Adipocyte (in vitro differentiated cells): ENCODE measurements at regions not wholly inside any gene's neighbourhood (a gene's known extent, or its start where the extent isn't known, plus 50 kb on each side); places are given as distances from the start of the nearest gene placed in this dataset.
A peak's percentile ranks its signal among the peaks of the same experiment; 100 is the strongest.

Source experiments
- DNase-seq: peaks from one replicate; pipeline ENCODE4 v3.0.0-alpha.2; 2015; ENCODE audit warnings: low read depth
- H3K27me3 ChIP-seq: replicated peaks from 2 replicates; pipeline ENCODE4 v1.7.0; 2013; ENCODE audit warnings: mild to moderate bottlenecking, low read length, moderate library complexity; ENCODE audit not compliant: control insufficient read depth, insufficient read depth
- H3K36me3 ChIP-seq: 2 replicates; pipeline ENCODE4 v1.7.0; 2013; ENCODE audit warnings: low read length, mild to moderate bottlenecking, moderate library complexity; ENCODE audit not compliant: control insufficient read depth, insufficient read depth, severe bottlenecking
- H3K4me1 ChIP-seq: 2 replicates; pipeline ENCODE4 v1.7.0; 2013; ENCODE audit warnings: mild to moderate bottlenecking, low read length, moderate library complexity; ENCODE audit not compliant: control insufficient read depth, insufficient read depth
- H3K4me3 ChIP-seq: 2 replicates; pipeline ENCODE4 v1.7.0; 2013; ENCODE audit warnings: mild to moderate bottlenecking, low read length, moderate library complexity
- H3K9ac ChIP-seq: 2 replicates; pipeline ENCODE4 v1.7.0; 2013; ENCODE audit warnings: mild to moderate bottlenecking, low read length, moderate library complexity
- H3K9me3 ChIP-seq: 2 replicates; pipeline ENCODE4 v1.7.0; 2013; ENCODE audit warnings: mild to moderate bottlenecking, low read length, moderate library complexity; ENCODE audit not compliant: control insufficient read depth

GRCh38 chr10:92760609-92761008 is 70.9 kb downstream of the HHEX start:
- Histone ChIP-seq H3K27me3 (no peaks in the 10 kb centered on the region), H3K4me3 (no peak overlapping the region), H3K4me1 (peaks cover 17% of the 10 kb centered on the region), H3K9ac (no peak overlapping the region), H3K9me3 (no peaks in the 10 kb centered on the region), H3K36me3 (no peaks in the 10 kb centered on the region)
- DNase-seq: peak; percentile 68

DNA sequence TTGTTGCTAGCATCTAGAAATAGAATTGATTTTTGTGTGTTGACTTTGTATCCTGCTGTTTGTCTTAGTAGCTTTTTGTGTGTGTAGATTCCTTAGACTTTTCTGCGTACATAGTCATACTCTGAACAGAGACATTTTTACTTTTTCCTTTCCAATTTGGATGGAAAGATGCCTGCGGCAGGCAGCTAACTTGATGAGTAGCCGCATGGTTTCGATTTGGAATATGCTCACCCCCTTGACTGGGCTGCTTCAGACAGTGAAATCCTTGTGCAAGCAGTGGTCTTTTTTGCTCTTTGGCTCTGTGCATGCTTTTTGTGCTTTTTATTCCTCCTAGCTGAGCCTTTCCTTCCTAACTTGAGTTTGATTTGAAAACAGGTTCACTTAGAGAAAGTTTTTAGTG is 71.8 kb downstream of the HHEX start:
- no peaks in the 10 kb centered on the region for H3K36me3 ChIP-seq
- no peaks in the 10 kb centered on the region for H3K9me3 ChIP-seq
- peak; percentile 76 for DNase-seq
- no peak overlapping the region for H3K9ac ChIP-seq
- peaks cover 13% of the 10 kb centered on the region for H3K4me1 ChIP-seq
- no peaks in the 10 kb centered on the region for H3K27me3 ChIP-seq
- H3K4me3 ChIP-seq: no peak overlapping the region

DNA sequence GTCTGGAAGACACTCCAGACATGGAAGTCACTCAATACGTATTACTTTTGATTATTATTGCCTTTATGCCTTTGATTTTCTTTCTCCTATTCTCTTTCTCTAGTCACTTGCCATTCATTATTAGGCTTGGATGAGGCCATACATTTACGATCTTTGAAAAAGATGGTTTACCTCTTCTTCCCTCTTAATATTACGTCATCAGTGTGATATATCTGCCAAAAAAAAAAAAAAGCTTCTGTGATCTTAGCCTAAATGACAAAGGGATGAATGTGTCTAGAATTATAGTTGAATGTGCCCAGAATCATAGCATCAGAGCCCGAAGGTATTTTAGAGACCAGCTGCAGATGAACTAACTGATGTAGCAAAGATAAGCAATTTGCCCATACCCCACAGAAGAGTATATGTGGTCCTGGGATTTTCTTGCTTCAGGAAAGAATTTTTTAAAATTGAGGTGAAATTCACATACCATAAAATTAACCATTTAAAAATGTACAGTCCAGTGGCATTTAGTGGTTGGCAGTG is 73.9 kb downstream of the HHEX start:
- no peaks in the 10 kb centered on the region for H3K27me3 ChIP-seq
- DNase-seq: no peak
- no peak overlapping the region for H3K4me3 ChIP-seq
- no peaks in the 10 kb centered on the region for H3K4me1 ChIP-seq
- H3K9ac ChIP-seq: no peak overlapping the region
- H3K9me3 ChIP-seq: peaks cover 15% of the 10 kb centered on the region
- no peaks in the 10 kb centered on the region for H3K36me3 ChIP-seq

DNA sequence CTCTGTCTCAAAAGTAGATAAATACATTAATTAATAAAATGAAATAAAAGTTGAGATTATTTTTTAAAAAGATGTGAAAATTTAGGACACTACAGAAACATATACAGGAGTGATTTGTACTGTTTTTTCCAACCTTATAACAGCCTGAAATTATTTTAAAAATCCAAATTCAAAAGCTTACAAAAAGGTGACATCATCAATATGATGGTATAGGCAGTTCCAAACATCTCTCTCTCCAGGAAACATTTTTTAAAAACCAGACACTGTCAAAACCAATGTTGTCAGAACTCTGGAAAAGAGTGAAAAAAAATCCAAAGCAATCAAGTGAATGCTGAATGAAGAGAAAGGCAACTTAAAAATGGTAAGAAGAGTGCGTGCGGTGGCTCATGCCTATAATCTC is 76.7 kb downstream of the HHEX start:
- Histone ChIP-seq H3K9me3 (peaks cover 17% of the 10 kb centered on the region), H3K36me3 (no peaks in the 10 kb centered on the region), H3K4me1 (no peaks in the 10 kb centered on the region), H3K9ac (no peak overlapping the region), H3K27me3 (no peaks in the 10 kb centered on the region), H3K4me3 (no peak overlapping the region)
- DNase-seq: no peak

DNA sequence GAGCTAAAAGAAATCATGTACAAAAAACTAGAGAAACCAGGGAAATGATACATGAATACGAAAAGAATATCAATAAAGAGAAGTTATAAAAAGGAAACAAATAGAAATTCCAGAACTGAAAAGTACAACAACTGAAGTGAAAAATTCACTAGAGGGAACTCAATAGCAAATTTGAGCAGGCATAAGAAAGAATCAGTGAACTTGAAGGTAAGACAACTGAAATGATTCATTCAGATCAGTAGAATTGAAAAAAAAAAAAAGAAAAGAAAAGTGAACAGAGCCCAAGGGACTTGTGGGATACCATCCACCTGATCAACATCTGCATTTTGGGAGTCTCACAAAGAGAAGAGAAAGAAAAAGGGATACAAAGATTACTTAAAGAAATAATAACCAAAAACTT is 78.3 kb downstream of the HHEX start:
- H3K36me3 ChIP-seq: no peaks in the 10 kb centered on the region
- H3K4me3 ChIP-seq: no peak overlapping the region
- H3K27me3 ChIP-seq: no peaks in the 10 kb centered on the region
- H3K9ac ChIP-seq: no peak overlapping the region
- no peak for DNase-seq
- H3K4me1 ChIP-seq: no peaks in the 10 kb centered on the region
- peaks cover 17% of the 10 kb centered on the region for H3K9me3 ChIP-seq

- no peak overlapping the region for H3K4me3 ChIP-seq
- H3K9ac ChIP-seq: no peak overlapping the region
- peak; percentile 4 for DNase-seq
- H3K27me3 ChIP-seq: peaks cover 10% of the 10 kb centered on the region
- no peaks in the 10 kb centered on the region for H3K36me3 ChIP-seq
- H3K4me1 ChIP-seq: no peaks in the 10 kb centered on the region
- peaks cover 2% of the 10 kb centered on the region for H3K9me3 ChIP-seq
These were observed 74.5 kb upstream of the EXOC6 start for GRCh38 chr10:92773776-92774175.

- DNase-seq: no peak
- H3K27me3 ChIP-seq: peaks cover 10% of the 10 kb centered on the region
These were observed 70.2 kb upstream of the EXOC6 start for GRCh38 chr10:92778091-92778490.

GRCh38 chr10:92785118-92785517 is 63.2 kb upstream of the EXOC6 start:
- Histone ChIP-seq H3K36me3 (no peaks in the 10 kb centered on the region), H3K9me3 (peaks cover 6% of the 10 kb centered on the region), H3K9ac (no peak overlapping the region), H3K4me1 (no peaks in the 10 kb centered on the region), H3K4me3 (no peak overlapping the region), H3K27me3 (peaks cover 25% of the 10 kb centered on the region)
- no peak for DNase-seq

More at GRCh38 chr10:92778091-92778490, 70.2 kb upstream of the EXOC6 start:
- Histone ChIP-seq H3K4me3 (no peak overlapping the region), H3K36me3 (no peaks in the 10 kb centered on the region), H3K4me1 (no peaks in the 10 kb centered on the region), H3K9ac (no peak overlapping the region), H3K9me3 (no peaks in the 10 kb centered on the region)

- Histone ChIP-seq H3K36me3 (no peaks in the 10 kb centered on the region), H3K4me1 (no peaks in the 10 kb centered on the region), H3K9me3 (peaks cover 6% of the 10 kb centered on the region), H3K27me3 (peaks cover 28% of the 10 kb centered on the region), H3K4me3 (no peak overlapping the region), H3K9ac (no peak overlapping the region)
- no peak for DNase-seq
These were observed 60.7 kb upstream of the EXOC6 start for GRCh38 chr10:92787557-92788152.

- peaks cover 5% of the 10 kb centered on the region for H3K9me3 ChIP-seq
- H3K36me3 ChIP-seq: no peaks in the 10 kb centered on the region
- peaks cover 25% of the 10 kb centered on the region for H3K27me3 ChIP-seq
- H3K4me3 ChIP-seq: no peak overlapping the region
- no peaks in the 10 kb centered on the region for H3K4me1 ChIP-seq
- no peak overlapping the region for H3K9ac ChIP-seq
- DNase-seq: no peak
These were observed 59.3 kb upstream of the EXOC6 start for GRCh38 chr10:92789067-92789466.

DNA sequence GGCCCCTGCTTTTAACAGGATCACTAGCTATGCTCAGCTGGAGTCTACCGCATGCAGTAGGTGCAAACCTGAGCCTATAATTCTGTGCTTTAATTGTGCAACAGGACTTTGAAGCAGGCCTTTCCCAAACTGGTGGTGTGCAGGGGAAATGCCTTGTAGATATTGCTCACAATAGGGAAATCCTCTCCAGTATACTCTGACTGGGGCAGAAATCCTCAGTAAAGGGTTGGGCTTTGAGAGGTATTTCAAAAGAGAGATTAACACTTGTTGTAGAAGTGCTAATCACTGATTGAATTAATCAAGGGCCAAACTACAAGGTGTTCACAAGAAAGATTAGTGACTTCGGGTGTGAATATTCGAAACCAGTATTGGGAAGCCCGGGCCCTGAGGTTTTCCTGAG is 58.5 kb upstream of the EXOC6 start:
- DNase-seq: no peak

DNA sequence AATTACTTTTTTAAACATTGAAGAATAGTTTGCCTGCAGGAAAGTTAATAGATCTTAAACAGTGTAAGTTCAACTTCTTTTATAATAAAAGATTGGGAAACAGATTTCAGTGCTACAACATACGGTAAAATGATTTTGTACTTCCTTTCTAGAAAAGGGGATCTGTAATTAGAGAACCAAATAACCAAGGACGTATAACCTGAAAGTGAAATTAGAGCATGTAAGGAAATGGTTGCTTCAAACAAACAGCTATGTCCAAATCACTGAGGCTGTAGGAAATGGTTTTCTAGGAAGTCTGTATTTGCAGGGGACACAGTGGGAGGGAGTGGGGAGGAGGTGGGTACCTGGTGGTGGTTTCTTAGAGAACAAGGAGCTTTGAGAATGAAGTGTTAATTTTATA is 57.9 kb upstream of the EXOC6 start:
- no peak for DNase-seq
- peaks cover 8% of the 10 kb centered on the region for H3K9me3 ChIP-seq
- H3K9ac ChIP-seq: no peak overlapping the region
- H3K4me1 ChIP-seq: no peaks in the 10 kb centered on the region
- H3K36me3 ChIP-seq: no peaks in the 10 kb centered on the region
- H3K27me3 ChIP-seq: peaks cover 25% of the 10 kb centered on the region
- no peak overlapping the region for H3K4me3 ChIP-seq

More for the DNA sequence above, 58.5 kb upstream of the EXOC6 start:
- Histone ChIP-seq H3K9ac (no peak overlapping the region), H3K4me1 (no peaks in the 10 kb centered on the region), H3K9me3 (peaks cover 8% of the 10 kb centered on the region), H3K36me3 (no peaks in the 10 kb centered on the region), H3K27me3 (peaks cover 25% of the 10 kb centered on the region), H3K4me3 (no peak overlapping the region)
